Breast epithelium (tissue), 4 donors: ENCODE measurements at regions not wholly inside any gene's neighbourhood (a gene's known extent, or its start where the extent isn't known, plus 50 kb on each side); places are given as distances from the start of the nearest gene placed in this dataset.

ENCODE experiments used
- DNase-seq, 2 donors: peaks; one replicate each; pipeline ENCODE4 v3.0.0-alpha.2; 2019; ENCODE audit warnings: low spot score in 2 of 2
- H3K27ac ChIP-seq, 2 donors: fragments of 200-600 bp; sonication (generic) in 1 of 2; one replicate each; pipeline ENCODE4 v1.5.1; 2016 to 2019; ENCODE audit warnings: mild to moderate bottlenecking in 1 of 2
- H3K27me3 ChIP-seq, 2 donors: fragments of 200-600 bp; sonication (generic) in 1 of 2; one replicate each; pipeline versions ENCODE4 v1.5.1 to v1.6.0; 2017 to 2019; ENCODE audit warnings: control low read depth in 1 of 2, mild to moderate bottlenecking in 1 of 2
- H3K36me3 ChIP-seq: fragments of 200-600 bp; one replicate; pipeline ENCODE4 v1.5.1; 2019
- H3K4me1 ChIP-seq, 2 donors: fragments of 200-600 bp; sonication (generic); one replicate each; pipeline ENCODE4 v1.5.1; 2016 to 2019; ENCODE audit warnings: control low read depth in 1 of 2
- H3K4me3 ChIP-seq, 3 donors: fragments of 200-600 bp; sonication (generic); 1 replicate in 2 of 3; 2 replicates in 1 of 3; pipeline ENCODE4 v1.5.1; 2016 to 2019; ENCODE audit warnings: mild to moderate bottlenecking in 3 of 3, moderate library complexity in 2 of 3
- H3K9me3 ChIP-seq, 2 donors: fragments of 200-600 bp; sonication (generic) in 1 of 2; one replicate each; pipeline ENCODE4 v1.5.1; 2016 to 2019; ENCODE audit warnings: control low read depth in 1 of 2
- CTCF ChIP-seq, 3 donors: fragments of 450-650 bp; IDR thresholded peaks; one replicate each; pipeline ENCODE4 v1.5.1; 2016 to 2017; ENCODE audit warnings: antibody characterized with exemption in 3 of 3, mild to moderate bottlenecking in 3 of 3, moderate library complexity in 3 of 3
- POLR2A ChIP-seq: fragments of 450-650 bp; IDR thresholded peaks from one replicate; pipeline ENCODE4 v1.6.1; 2016; ENCODE audit warnings: antibody characterized with exemption, mild to moderate bottlenecking, moderate library complexity
- POLR2AphosphoS5 ChIP-seq, 3 donors: sonication (generic); formaldehyde crosslinking; IDR thresholded peaks; one replicate each; pipeline ENCODE4 v1.6.1; 2017; ENCODE audit warnings: antibody characterized with exemption in 3 of 3
- intact Hi-C: fragments of 100-400 bp; cut with DNase I; formaldehyde crosslinking; loops from one replicate; pipeline ENCODE4 v1.15.1; 2023; ENCODE audit warnings: low total_unique reads

DNA sequence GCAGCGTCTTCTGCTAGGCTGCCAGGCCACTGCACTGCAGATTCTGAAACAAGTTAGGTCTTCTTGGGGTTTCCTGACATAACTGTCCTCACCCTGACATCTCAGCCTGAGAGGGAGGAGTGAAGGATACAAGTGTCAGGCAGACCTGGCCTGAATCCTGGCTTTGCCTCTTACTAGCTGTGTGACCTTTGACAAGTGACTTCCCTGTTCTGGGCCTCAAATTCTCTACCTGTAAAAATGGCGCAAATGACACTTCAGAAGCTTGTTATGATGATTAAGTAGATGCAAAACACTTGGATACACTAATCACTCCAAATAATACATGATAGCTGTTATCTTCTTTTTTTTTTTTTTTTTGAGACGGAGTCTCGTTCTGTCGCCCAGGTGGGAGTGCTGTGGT is 119.2 kb upstream of the BOD1 start:
- Histone ChIP-seq H3K4me3 (no peak overlapping the region), H3K27me3 (no peaks in the 10 kb centered on the region), H3K27ac (no peak overlapping the region), H3K9me3 (no peaks in the 10 kb centered on the region), H3K4me1 (no peaks in the 10 kb centered on the region), H3K36me3 (no peaks in the 10 kb centered on the region)
- DNase-seq: no peak
- intact Hi-C loops: no loop called here
- no peak for TF ChIP-seq POLR2AphosphoS5 (IDR thresholded peaks at IDR 0.05)
- no peak for TF ChIP-seq POLR2A
- no peak for TF ChIP-seq CTCF (IDR thresholded peaks at IDR 0.05)

- Histone ChIP-seq H3K36me3 (no peaks in the 10 kb centered on the region), H3K27ac (no peak overlapping the region), H3K9me3 (no peaks in the 10 kb centered on the region), H3K27me3 (no peaks in the 10 kb centered on the region), H3K4me3 (no peak overlapping the region), H3K4me1 (no peaks in the 10 kb centered on the region)
- no peak for TF ChIP-seq POLR2A
- DNase-seq: no peak
- intact Hi-C loops: no loop called here
Measured at GRCh38 chr5:173736374-173736773, 119.9 kb upstream of the BOD1 start.

DNA sequence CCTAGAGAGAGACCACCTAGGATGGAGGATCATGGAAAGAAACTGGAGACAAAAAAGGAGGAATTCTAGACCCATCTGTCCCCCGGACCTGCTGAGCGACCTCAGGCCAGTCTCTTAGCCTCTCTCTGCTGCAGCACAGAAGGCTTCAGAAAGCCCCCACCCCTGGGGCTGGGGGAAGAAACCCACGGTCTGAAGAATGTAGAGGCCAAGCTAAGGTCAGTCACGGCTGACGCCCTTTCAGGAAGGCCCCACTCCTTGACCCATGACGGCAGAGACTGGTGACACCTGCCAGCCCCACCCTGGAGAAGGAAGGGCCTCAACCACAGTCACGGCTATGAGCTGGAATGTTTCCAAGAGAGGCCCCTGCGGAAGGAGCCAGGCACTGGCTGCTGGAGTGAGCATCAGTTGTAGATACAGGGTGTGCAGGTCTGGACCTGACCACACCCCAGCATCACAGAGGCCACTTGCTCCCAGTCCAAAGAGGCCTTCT is 120.5 kb upstream of the BOD1 start:
- no peaks in the 10 kb centered on the region for H3K9me3 ChIP-seq
- H3K27me3 ChIP-seq: no peaks in the 10 kb centered on the region
- no peak for TF ChIP-seq POLR2AphosphoS5 (IDR thresholded peaks at IDR 0.05)
- no peak for TF ChIP-seq POLR2A
- TF ChIP-seq CTCF (IDR thresholded peaks at IDR 0.05): no peak
- intact Hi-C loops: no loop called here
- no peaks in the 10 kb centered on the region for H3K36me3 ChIP-seq
- H3K4me3 ChIP-seq: no peak overlapping the region
- no peak overlapping the region for H3K27ac ChIP-seq
- no peak for DNase-seq
- H3K4me1 ChIP-seq: no peaks in the 10 kb centered on the region

GRCh38 chr5:173739741-173740140 is 123.3 kb upstream of the BOD1 start:
- TF ChIP-seq POLR2A: no peak
- TF ChIP-seq CTCF (IDR thresholded peaks at IDR 0.05): no peak
- no peak for TF ChIP-seq POLR2AphosphoS5 (IDR thresholded peaks at IDR 0.05)
- H3K4me1 ChIP-seq: no peaks in the 10 kb centered on the region
- no peak overlapping the region for H3K27ac ChIP-seq
- no peaks in the 10 kb centered on the region for H3K27me3 ChIP-seq
- DNase-seq: no peak
- H3K36me3 ChIP-seq: no peaks in the 10 kb centered on the region
- no peaks in the 10 kb centered on the region for H3K9me3 ChIP-seq
- intact Hi-C loops: no loop called here
- H3K4me3 ChIP-seq: no peak overlapping the region

- no peaks in the 10 kb centered on the region for H3K4me1 ChIP-seq
- H3K9me3 ChIP-seq: no peaks in the 10 kb centered on the region
- no peaks in the 10 kb centered on the region for H3K36me3 ChIP-seq
- H3K4me3 ChIP-seq: no peak overlapping the region
- TF ChIP-seq POLR2AphosphoS5 (IDR thresholded peaks at IDR 0.05) (no peak), CTCF (IDR thresholded peaks at IDR 0.05) (no peak), POLR2A (no peak)
- intact Hi-C loops: no loop called here
- H3K27ac ChIP-seq: no peak overlapping the region
- H3K27me3 ChIP-seq: no peaks in the 10 kb centered on the region
- DNase-seq: no peak
Measured at GRCh38 chr5:173740400-173740799, 124.0 kb upstream of the BOD1 start.

DNA sequence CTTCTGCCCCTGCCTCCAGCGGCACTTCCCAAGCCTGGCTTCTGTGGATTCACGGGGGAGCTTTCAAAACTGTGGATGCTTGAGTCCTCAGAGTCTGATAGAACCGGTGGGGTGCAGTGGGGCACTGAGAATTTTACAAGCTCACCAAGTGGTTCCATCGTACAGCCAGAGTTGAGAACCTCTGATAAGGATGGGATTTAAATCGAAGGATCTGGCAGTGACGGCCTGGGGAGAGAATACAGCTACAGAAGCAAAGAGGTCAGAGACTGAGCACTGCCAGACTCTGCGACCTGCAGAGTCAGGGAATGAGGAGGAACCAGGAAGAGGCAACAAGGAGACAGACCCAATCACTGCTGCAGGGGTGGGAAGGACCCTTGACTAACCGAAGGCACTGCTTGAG is 124.6 kb upstream of the BOD1 start:
- intact Hi-C loops: no loop called here
- Histone ChIP-seq H3K27ac (no peak overlapping the region), H3K4me3 (no peak overlapping the region), H3K4me1 (no peaks in the 10 kb centered on the region), H3K9me3 (no peaks in the 10 kb centered on the region), H3K27me3 (no peaks in the 10 kb centered on the region), H3K36me3 (no peaks in the 10 kb centered on the region)
- TF ChIP-seq POLR2A (no peak), CTCF (IDR thresholded peaks at IDR 0.05) (no peak), POLR2AphosphoS5 (IDR thresholded peaks at IDR 0.05) (no peak)
- no peak for DNase-seq
